IPS-18a (cell line): ENCODE measurements at regions not wholly inside any gene's neighbourhood (a gene's known extent, or its start where the extent isn't known, plus 50 kb on each side); places are given as distances from the start of the nearest gene placed in this dataset.
"Not testable (repeated sequence)": the region's sequence is repeated elsewhere in the genome, so short reads cannot be mapped to it uniquely, and the experiment has no call there.

ENCODE experiments used
- H3K27ac ChIP-seq: one replicate; pipeline ENCODE4 v1.5.1; 2013; ENCODE audit warnings: low read length
- H3K27me3 ChIP-seq: one replicate; pipeline ENCODE4 v1.6.1; 2013; ENCODE audit warnings: mild to moderate bottlenecking, low read length; ENCODE audit not compliant: control insufficient read depth, insufficient read depth
- H3K36me3 ChIP-seq: one replicate; pipeline ENCODE4 v1.6.1; 2013; ENCODE audit warnings: low read depth, low read length; ENCODE audit not compliant: control insufficient read depth
- H3K4me1 ChIP-seq: one replicate; pipeline ENCODE4 v1.6.1; 2013; ENCODE audit warnings: low read depth, low read length; ENCODE audit not compliant: control insufficient read depth
- H3K4me3 ChIP-seq: one replicate; pipeline ENCODE4 v1.5.1; 2013; ENCODE audit warnings: low read length
- H3K9ac ChIP-seq: one replicate; pipeline ENCODE4 v1.6.1; 2013; ENCODE audit warnings: mild to moderate bottlenecking, low read length, moderate library complexity
- H3K9me3 ChIP-seq: one replicate; pipeline ENCODE4 v1.6.1; 2013; ENCODE audit warnings: low read depth, low read length; ENCODE audit not compliant: control insufficient read depth

GRCh38 chr3:147333098-147333497 lies 73.2 kb downstream of the ZIC4 start:
- no peaks in the 10 kb centered on the region for H3K36me3 ChIP-seq
- no peaks in the 10 kb centered on the region for H3K27me3 ChIP-seq
- no peak overlapping the region for H3K9ac ChIP-seq
- H3K27ac ChIP-seq: no peak overlapping the region
- no peaks in the 10 kb centered on the region for H3K4me1 ChIP-seq
- no peak overlapping the region for H3K4me3 ChIP-seq
- no peaks in the 10 kb centered on the region for H3K9me3 ChIP-seq

DNA sequence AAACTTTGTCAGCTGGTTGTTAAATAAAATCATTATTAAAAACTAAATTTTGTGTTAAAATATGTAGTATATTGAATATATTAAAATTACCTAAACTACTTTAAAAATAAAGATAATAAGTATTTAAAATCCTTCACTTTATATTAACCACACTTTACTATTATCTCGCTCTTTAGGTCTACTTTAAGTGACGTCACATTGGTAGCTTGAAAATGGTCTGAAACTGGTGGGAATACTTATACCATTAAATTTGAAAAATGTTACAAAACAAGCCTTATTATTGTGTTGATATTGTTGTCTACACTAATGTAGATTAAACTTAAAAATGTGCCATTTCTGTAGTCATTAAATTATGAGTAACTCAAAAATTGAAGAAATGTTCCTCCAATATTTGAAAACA lies 77.6 kb downstream of the ZIC4 start:
- H3K36me3 ChIP-seq: no peaks in the 10 kb centered on the region

DNA sequence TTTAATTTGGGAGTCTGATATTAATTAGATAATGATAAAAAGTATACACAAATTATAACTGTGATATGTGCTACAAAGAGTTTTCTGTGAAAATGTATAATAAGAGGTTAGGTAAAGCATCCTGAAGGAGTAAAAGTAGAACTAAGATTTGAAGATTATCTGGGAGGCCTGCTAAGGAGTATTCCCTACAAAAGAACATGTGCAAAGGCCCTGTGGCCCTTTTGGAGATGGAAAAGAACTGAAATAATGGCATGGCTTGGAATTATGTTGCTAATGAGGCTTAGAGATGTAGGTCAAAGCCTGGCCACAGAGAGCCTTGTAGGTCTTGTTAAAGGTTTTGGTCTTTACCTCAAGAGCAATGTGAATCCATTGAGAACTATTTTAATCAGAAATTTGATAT lies 82.0 kb downstream of the ZIC4 start:
- no peaks in the 10 kb centered on the region for H3K27me3 ChIP-seq
- H3K27ac ChIP-seq: no peak overlapping the region
- H3K4me3 ChIP-seq: no peak overlapping the region
- H3K4me1 ChIP-seq: no peaks in the 10 kb centered on the region
- H3K36me3 ChIP-seq: no peaks in the 10 kb centered on the region
- H3K9ac ChIP-seq: no peak overlapping the region
- no peaks in the 10 kb centered on the region for H3K9me3 ChIP-seq

More for the DNA sequence above, 77.6 kb downstream of the ZIC4 start:
- no peaks in the 10 kb centered on the region for H3K27me3 ChIP-seq
- H3K27ac ChIP-seq: no peak overlapping the region
- H3K4me3 ChIP-seq: no peak overlapping the region
- H3K9me3 ChIP-seq: no peaks in the 10 kb centered on the region
- no peaks in the 10 kb centered on the region for H3K4me1 ChIP-seq
- no peak overlapping the region for H3K9ac ChIP-seq

- no peaks in the 10 kb centered on the region for H3K36me3 ChIP-seq
- no peaks in the 10 kb centered on the region for H3K27me3 ChIP-seq
- no peak overlapping the region for H3K9ac ChIP-seq
- no peaks in the 10 kb centered on the region for H3K4me1 ChIP-seq
- no peak overlapping the region for H3K4me3 ChIP-seq
- H3K9me3 ChIP-seq: no peaks in the 10 kb centered on the region
- no peak overlapping the region for H3K27ac ChIP-seq
Measured at GRCh38 chr3:147318900-147319299, 87.4 kb downstream of the ZIC4 start.

- not testable (repeated sequence) for H3K4me3 ChIP-seq
Measured at GRCh38 chr3:147317080-147317479, 89.3 kb downstream of the ZIC4 start.

GRCh38 chr3:147313513-147313912 lies 92.8 kb downstream of the ZIC4 start:
- no peak overlapping the region for H3K27ac ChIP-seq
- no peaks in the 10 kb centered on the region for H3K4me1 ChIP-seq
- no peaks in the 10 kb centered on the region for H3K27me3 ChIP-seq
- H3K9ac ChIP-seq: no peak overlapping the region
- no peaks in the 10 kb centered on the region for H3K36me3 ChIP-seq
- H3K4me3 ChIP-seq: no peak overlapping the region
- H3K9me3 ChIP-seq: no peaks in the 10 kb centered on the region

More at GRCh38 chr3:147317080-147317479, 89.3 kb downstream of the ZIC4 start:
- not testable (repeated sequence) for H3K9ac ChIP-seq, H3K27me3 ChIP-seq, H3K27ac ChIP-seq, H3K4me1 ChIP-seq, H3K9me3 ChIP-seq, H3K36me3 ChIP-seq

- Histone ChIP-seq H3K4me3 (no peak overlapping the region), H3K4me1 (no peaks in the 10 kb centered on the region), H3K9me3 (no peaks in the 10 kb centered on the region), H3K9ac (no peak overlapping the region), H3K27ac (no peak overlapping the region), H3K27me3 (no peaks in the 10 kb centered on the region), H3K36me3 (no peaks in the 10 kb centered on the region)
Measured at GRCh38 chr3:147312786-147313280, 93.5 kb downstream of the ZIC4 start.

- Histone ChIP-seq H3K4me3 (no peak overlapping the region), H3K27me3 (no peaks in the 10 kb centered on the region), H3K27ac (no peak overlapping the region), H3K9me3 (no peaks in the 10 kb centered on the region), H3K9ac (no peak overlapping the region), H3K4me1 (no peaks in the 10 kb centered on the region), H3K36me3 (no peaks in the 10 kb centered on the region)
Measured at GRCh38 chr3:147311716-147312115, 94.6 kb downstream of the ZIC4 start.

DNA sequence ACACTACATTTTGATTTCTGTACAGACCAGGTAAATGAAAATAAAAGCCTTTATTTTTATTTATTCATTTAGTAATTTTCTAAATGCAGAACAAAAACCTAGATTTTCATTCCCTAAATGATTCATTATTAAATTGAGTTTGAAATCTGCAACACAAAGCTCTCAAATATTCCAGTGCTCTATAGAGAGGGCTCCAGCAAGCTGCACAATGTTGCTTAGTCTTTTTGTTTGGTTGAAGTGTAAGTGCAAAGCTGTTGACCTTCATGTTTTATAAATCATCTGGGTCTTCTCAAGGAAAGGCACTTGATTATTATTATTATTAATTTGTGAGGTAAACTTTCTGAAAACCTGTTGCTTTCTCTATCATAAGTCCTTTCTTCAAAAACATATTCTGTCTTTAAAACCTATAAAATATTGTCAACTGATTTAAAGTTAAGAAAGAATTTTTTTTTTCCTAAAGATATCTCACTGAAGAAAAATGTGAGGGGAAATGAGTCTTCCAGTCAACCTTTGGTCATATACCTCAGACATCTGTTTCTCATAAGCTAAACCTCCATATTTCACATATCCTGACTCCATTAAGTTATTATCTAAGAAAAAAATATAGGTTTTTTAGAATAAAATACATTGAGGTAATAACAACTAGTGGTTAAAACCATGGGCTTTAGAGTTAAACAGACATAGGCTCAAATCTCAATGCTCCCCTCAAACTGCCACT lies 100.7 kb downstream of the ZIC4 start:
- no peak overlapping the region for H3K9ac ChIP-seq

DNA sequence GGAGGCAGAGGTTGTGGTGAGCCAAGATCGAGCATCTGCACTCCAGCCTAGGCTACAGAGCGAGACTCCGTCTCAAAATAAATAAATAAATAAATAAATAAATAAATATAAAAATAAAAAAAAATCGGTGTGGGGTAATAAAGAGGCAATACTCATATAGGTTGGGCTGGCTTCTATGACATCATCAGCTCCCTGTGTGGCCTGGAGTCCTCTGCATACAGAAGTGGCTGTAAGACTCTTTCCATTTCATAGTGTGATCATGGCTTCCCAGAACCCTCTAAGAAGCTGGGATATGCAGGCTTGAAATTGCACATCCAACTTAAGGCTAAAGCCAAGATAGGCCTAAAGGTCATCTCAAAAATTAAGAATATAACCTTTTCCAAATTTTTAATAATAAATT lies 101.6 kb downstream of the ZIC4 start:
- no peaks in the 10 kb centered on the region for H3K27me3 ChIP-seq

More for the DNA sequence above, 100.7 kb downstream of the ZIC4 start:
- no peaks in the 10 kb centered on the region for H3K36me3 ChIP-seq
- no peak overlapping the region for H3K27ac ChIP-seq
- H3K9me3 ChIP-seq: no peaks in the 10 kb centered on the region
- H3K4me3 ChIP-seq: no peak overlapping the region
- H3K4me1 ChIP-seq: no peaks in the 10 kb centered on the region
- H3K27me3 ChIP-seq: no peaks in the 10 kb centered on the region

GRCh38 chr3:147301781-147302180 lies 104.6 kb downstream of the ZIC4 start:
- Histone ChIP-seq H3K36me3 (no peaks in the 10 kb centered on the region), H3K9ac (no peak overlapping the region), H3K9me3 (no peaks in the 10 kb centered on the region), H3K27ac (no peak overlapping the region), H3K4me3 (no peak overlapping the region), H3K4me1 (peaks cover 8% of the 10 kb centered on the region), H3K27me3 (no peaks in the 10 kb centered on the region)

More for the DNA sequence above, 101.6 kb downstream of the ZIC4 start:
- H3K9ac ChIP-seq: no peak overlapping the region
- H3K4me1 ChIP-seq: no peaks in the 10 kb centered on the region
- H3K9me3 ChIP-seq: no peaks in the 10 kb centered on the region
- no peak overlapping the region for H3K4me3 ChIP-seq
- H3K27ac ChIP-seq: no peak overlapping the region
- no peaks in the 10 kb centered on the region for H3K36me3 ChIP-seq

DNA sequence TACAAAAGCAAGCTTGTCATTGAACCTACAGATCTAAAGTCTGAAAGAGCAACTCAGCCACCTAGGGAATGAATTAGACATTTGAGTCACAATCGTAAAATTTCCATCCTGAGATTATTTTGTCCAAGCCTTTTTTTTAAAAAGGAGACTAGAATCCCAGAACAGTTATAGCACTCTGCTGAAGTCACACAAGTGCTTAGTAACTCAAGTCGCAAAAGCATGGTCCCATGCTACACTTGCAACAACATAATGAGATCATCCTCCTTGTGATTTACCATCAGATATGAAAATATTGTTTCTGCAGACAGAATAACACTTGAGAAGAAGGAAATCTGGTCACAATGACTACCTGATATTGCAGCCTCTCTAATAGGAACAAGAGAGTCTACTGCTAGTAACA lies 106.7 kb downstream of the ZIC4 start:
- H3K9ac ChIP-seq: no peak overlapping the region
- no peaks in the 10 kb centered on the region for H3K27me3 ChIP-seq
- no peak overlapping the region for H3K27ac ChIP-seq
- H3K9me3 ChIP-seq: no peaks in the 10 kb centered on the region
- H3K36me3 ChIP-seq: no peaks in the 10 kb centered on the region
- H3K4me3 ChIP-seq: no peak overlapping the region
- H3K4me1 ChIP-seq: peaks cover 8% of the 10 kb centered on the region
